K562 (cell line): ENCODE measurements at regions not wholly inside any gene's neighbourhood (a gene's known extent, or its start where the extent isn't known, plus 50 kb on each side); places are given as distances from the start of the nearest gene placed in this dataset.

Experiments
- ATAC-seq: fragments of 200-7000 bp; cut with Tn5 transposase; 3 replicates; pipeline ENCODE4 v1.9.1; 2020; ENCODE audit warnings: moderate library complexity
- BruUV-seq: library from RNA; stranded (reverse); fragments of 400-500 nt; replicated peaks from 2 replicates; lab custom pipeline; 2021; lab: Mats Ljungman, UMichigan
- CTCF ChIA-PET: fragments of 300-600 bp; formaldehyde crosslinking; extraction: SDS; loops from one replicate; lab custom pipeline; 2021; ENCODE audit warnings: low intra/inter-chr PET ratio; lab: Yijun Ruan, JAX
- POLR2A ChIA-PET: fragments of 300-600, 350-650 bp; sonication (Branson Sonifier 250); formaldehyde crosslinking; extraction: SDS; loops from one replicate; lab custom pipeline; 2021; ENCODE audit warnings: antibody characterized with exemption, inconsistent platforms; lab: Yijun Ruan, JAX
- DNase-seq, 4 experiments: peaks; one replicate each; pipeline versions ENCODE4 v3.0.0 to v3.0.0-alpha.2; 2011 to 2018; ENCODE audit warnings: low spot score in 3 of 4, mixed read lengths in 3 of 4; ENCODE audit errors: extremely low read depth in 1 of 4
- FAIRE-seq: peaks from 2 replicates; lab custom pipeline; 2011; peaks lifted over from hg19 to GRCh38; lab: Jason Lieb, UNC
- H2AFZ ChIP-seq: 2 replicates; pipeline ENCODE4 v1.6.0; 2011; ENCODE audit warnings: low read depth, low read length, control low read depth, inconsistent platforms
- H3K27ac ChIP-seq: fragments of 200-600 bp; 3 replicates; pipeline ENCODE4 v1.8.0; 2011; ENCODE audit warnings: low read depth, mild to moderate bottlenecking, control low read depth, inconsistent platforms, low read length, moderate library complexity, mixed read lengths; ENCODE audit errors: extremely low read depth
- H3K27me3 ChIP-seq, 2 experiments: fragments of 300-600 bp in 1 of 2; 2 replicates in 1 of 2; 3 replicates in 1 of 2; pipeline versions ENCODE4 v1.6.0 to v1.8.0; 2011; ENCODE audit warnings: inconsistent platforms in 2 of 2, low read length in 2 of 2, mild to moderate bottlenecking in 1 of 2, mixed read lengths in 1 of 2, moderate library complexity in 1 of 2; ENCODE audit not compliant: control insufficient read depth in 2 of 2, insufficient read depth in 2 of 2
- H3K36me3 ChIP-seq: fragments of 300-600 bp; 3 replicates; pipeline ENCODE4 v1.8.0; 2011; ENCODE audit warnings: mild to moderate bottlenecking, low read length, inconsistent platforms; ENCODE audit not compliant: control insufficient read depth, insufficient read depth
- H3K4me1 ChIP-seq, 2 experiments: fragments of 200-600 bp in 1 of 2; replicated peaks in 1 of 2; 2 replicates in 1 of 2; 3 replicates in 1 of 2; pipeline versions ENCODE4 v1.5.1 to v1.8.0; 2011; ENCODE audit warnings: inconsistent platforms in 2 of 2, low read length in 2 of 2, mild to moderate bottlenecking in 1 of 2, mixed read lengths in 1 of 2, moderate library complexity in 1 of 2; ENCODE audit not compliant: control insufficient read depth in 2 of 2, insufficient read depth in 2 of 2
- H3K4me2 ChIP-seq: 2 replicates; pipeline ENCODE4 v1.6.1; 2011; ENCODE audit warnings: low read length, control low read depth, inconsistent platforms, mixed read lengths; ENCODE audit not compliant: insufficient read depth
- H3K4me3 ChIP-seq: fragments of 200-600 bp; sonication (generic), shearing (Covaris generic); 2 replicates; pipeline ENCODE4 v1.5.1; 2016; ENCODE audit warnings: control low read depth, inconsistent platforms
- H3K79me2 ChIP-seq: fragments of 200-600 bp; 3 replicates; pipeline ENCODE4 v1.8.0; 2011; ENCODE audit warnings: low read length, inconsistent platforms; ENCODE audit not compliant: control insufficient read depth, insufficient read depth
- H3K9ac ChIP-seq, 2 experiments: 2 replicates each; pipeline versions ENCODE4 v1.6.0 to v1.6.1; 2011; ENCODE audit warnings: low read depth in 2 of 2, low read length in 2 of 2, control low read depth in 1 of 2, inconsistent platforms in 1 of 2, mild to moderate bottlenecking in 1 of 2, mixed read lengths in 1 of 2; ENCODE audit not compliant: insufficient read depth in 1 of 2
- H3K9me1 ChIP-seq: one replicate; pipeline ENCODE4 v1.6.0; 2011; ENCODE audit warnings: inconsistent platforms, mild to moderate bottlenecking, low read length, moderate library complexity; ENCODE audit not compliant: control insufficient read depth, insufficient read depth
- H3K9me3 ChIP-seq: replicated peaks from 2 replicates; pipeline ENCODE4 v1.5.1; 2011; ENCODE audit warnings: low read depth, low read length, inconsistent platforms; ENCODE audit not compliant: control insufficient read depth, insufficient read depth
- H4K20me1 ChIP-seq: replicated peaks from 2 replicates; pipeline ENCODE4 v1.6.1; 2011; ENCODE audit warnings: low read length, inconsistent platforms, mixed read lengths; ENCODE audit not compliant: control insufficient read depth, insufficient read depth
- CC2D1A ChIP-seq: fragments of 450-650 bp; IDR thresholded peaks from 2 replicates; pipeline ENCODE4 v1.6.1; 2017; ENCODE audit warnings: mild to moderate bottlenecking
- CREB3 ChIP-seq: fragments of 450-650 bp; conservative IDR thresholded peaks from 2 replicates; pipeline ENCODE4 v1.6.1; 2016; ENCODE audit warnings: missing genetic modification characterization, low read depth, mild to moderate bottlenecking, missing compliant biosample characterization, moderate library complexity
- NCOA4 ChIP-seq: fragments of 450-650 bp; IDR thresholded peaks from 2 replicates; pipeline ENCODE4 v1.6.1; 2018; ENCODE audit warnings: mild to moderate bottlenecking; ENCODE audit not compliant: partially characterized antibody
- OTX1 ChIP-seq: fragments of 450-650 bp; formaldehyde crosslinking; IDR thresholded peaks from 2 replicates; pipeline ENCODE4 v1.4.0; 2022; ENCODE audit warnings: mild to moderate bottlenecking
- RBM39 ChIP-seq: fragments of 200-400 bp; formaldehyde crosslinking; optimal IDR thresholded peaks from 2 replicates; pipeline ENCODE3; 2018; ENCODE audit warnings: low read depth, low read length
- RHOXF2B ChIP-seq: fragments of 250-450 bp; sonication (Bioruptor Pico); conservative IDR thresholded peaks from 2 replicates; pipeline ENCODE4 v1.5.1; 2021
- WGBS: fragments of 100-300 bp; shearing (Covaris generic); methylation state at CpG from one replicate; pipeline ENCODE4 v1.1.6; 2016; ENCODE audit warnings: low coverage, mixed read lengths; ENCODE audit not compliant: insufficient coverage; ENCODE audit errors: missing lambda C conversion rate; 5-methylcytosine and 5-hydroxymethylcytosine counted together
- in situ Hi-C: fragments of 300-500 bp; cut with MboI; formaldehyde crosslinking; loops from 4 replicates; pipeline ENCODE4 v1.15.0; 2018; ENCODE audit warnings: inconsistent platforms, mixed read lengths
- intact Hi-C: fragments of 100-400 bp; cut with micrococcal nuclease; formaldehyde crosslinking; loops from 2 replicates; pipeline ENCODE4 v1.14.2; 2022

GRCh38 chr3:194828926-194829325, 143.2 kb downstream of the FAM43A start:
- FAIRE-seq: no peak
- Histone ChIP-seq H3K9me3 (no peaks in the 10 kb centered on the region), H3K4me3 (no peak overlapping the region), H3K27ac (no peak overlapping the region), H3K9me1 (no peaks in the 10 kb centered on the region), H4K20me1 (no peaks in the 10 kb centered on the region; the same call in 1 of the 2 replicates)
- intact Hi-C loops: no loop called here
- no TSS peak for BruUV-seq
- TF ChIP-seq RHOXF2B: no peak
- TF ChIP-seq, all 486 proteins: peak for 0
- H2AFZ ChIP-seq: no peak overlapping the region
- ChIA-PET POLR2A (no interaction called here), CTCF (no interaction called here)
- H3K36me3 ChIP-seq: no peaks in the 10 kb centered on the region
- no peaks in the 10 kb centered on the region for H3K79me2 ChIP-seq
- no peak for DNase-seq
- peaks cover 35 to 69% of the 10 kb centered on the region in 2 experiments for H3K27me3 ChIP-seq
- in situ Hi-C loops: no loop called here
- H3K4me2 ChIP-seq: no peak overlapping the region
- ATAC-seq: no peak
- WGBS: 0% methylated on average over 4 of the region's 4 CpGs
- H3K4me1 ChIP-seq: 0 out of 5 replicates have a peak, but pooled peaks cover 0 to 3% of the 10 kb centered on the region in 2 experiments
- H3K9ac ChIP-seq: no peak overlapping the region

- no peak overlapping the region for H3K9ac ChIP-seq
- no peaks in the 10 kb centered on the region for H3K4me1 ChIP-seq
- no peak overlapping the region for H3K4me2 ChIP-seq
- 0% methylated on average over 6 of the region's 6 CpGs for WGBS
- in situ Hi-C loops (no loop called here), intact Hi-C loops (no loop called here)
- H3K9me1 ChIP-seq: no peaks in the 10 kb centered on the region
- no peak for FAIRE-seq
- H3K36me3 ChIP-seq: no peaks in the 10 kb centered on the region
- ChIA-PET POLR2A (no interaction called here), CTCF (no interaction called here)
- no peaks in the 10 kb centered on the region for H3K79me2 ChIP-seq
- H3K4me3 ChIP-seq: no peak overlapping the region
- H3K27ac ChIP-seq: no peak overlapping the region
- H2AFZ ChIP-seq: no peak overlapping the region
- TF ChIP-seq CC2D1A (no peak), CREB3 (no peak), OTX1 (no peak), RBM39 (no peak), NCOA4 (no peak)
- BruUV-seq: no TSS peak
- ATAC-seq: no peak
- no peaks in the 10 kb centered on the region; the same call in 1 of the 2 replicates for H4K20me1 ChIP-seq
- DNase-seq: no peak
- H3K27me3 ChIP-seq: peaks cover 32 to 72% of the 10 kb centered on the region in 2 experiments
- H3K9me3 ChIP-seq: no peaks in the 10 kb centered on the region
Measured at GRCh38 chr3:194830401-194830800, 144.7 kb downstream of the FAM43A start.
